Kidney (tissue), 13 donors: ENCODE measurements at regions not wholly inside any gene's neighbourhood (a gene's known extent, or its start where the extent isn't known, plus 50 kb on each side); places are given as distances from the start of the nearest gene placed in this dataset.

ENCODE experiments used
- DNase-seq, 5 donors: peaks; one replicate each; pipeline ENCODE4 v3.0.0-alpha.2; 2013 to 2020
- FAIRE-seq: peaks from 2 replicates; lab custom pipeline; 2012; peaks lifted over from hg19 to GRCh38; lab: Jason Lieb, UNC
- H3K27ac ChIP-seq, 2 donors: one replicate each; pipeline ENCODE4 v1.7.0; 2013; ENCODE audit warnings: low read depth in 2 of 2, low read length in 2 of 2, inconsistent platforms in 1 of 2
- H3K27me3 ChIP-seq: one replicate; pipeline ENCODE4 v1.7.1; 2013; ENCODE audit warnings: low read length, inconsistent platforms; ENCODE audit not compliant: control insufficient read depth, insufficient read depth
- H3K36me3 ChIP-seq, 3 donors: one replicate each; pipeline versions ENCODE4 v1.7.0 to v1.7.1; 2013; ENCODE audit warnings: low read length in 3 of 3, control low read depth in 1 of 3, inconsistent platforms in 1 of 3; ENCODE audit not compliant: insufficient read depth in 3 of 3, control insufficient read depth in 2 of 3
- H3K4me1 ChIP-seq, 3 donors: one replicate each; pipeline versions ENCODE4 v1.7.0 to v1.7.1; 2013; ENCODE audit warnings: low read length in 3 of 3, inconsistent platforms in 1 of 3, low read depth in 1 of 3; ENCODE audit not compliant: control insufficient read depth in 2 of 3, insufficient read depth in 2 of 3
- H3K4me3 ChIP-seq, 3 donors: one replicate each; pipeline versions ENCODE4 v1.7.0 to v1.8.1; 2013; ENCODE audit warnings: low read length in 3 of 3, control low read depth in 1 of 3, inconsistent platforms in 1 of 3
- H3K9ac ChIP-seq, 3 donors: one replicate each; pipeline versions ENCODE4 v1.7.0 to v1.7.1; 2013; ENCODE audit warnings: low read length in 3 of 3, control low read depth in 1 of 3, inconsistent platforms in 1 of 3
- H3K9me3 ChIP-seq, 3 donors: one replicate each; pipeline versions ENCODE4 v1.7.0 to v1.7.1; 2013; ENCODE audit warnings: low read length in 3 of 3, control low read depth in 1 of 3, inconsistent platforms in 1 of 3; ENCODE audit not compliant: control insufficient read depth in 2 of 3, insufficient read depth in 1 of 3
- CTCF ChIP-seq: IDR thresholded peaks from 3 replicates; pipeline ENCODE4 v1.5.1; 2012; ENCODE audit warnings: mild to moderate bottlenecking, moderate library complexity, borderline replicate concordance; ENCODE audit not compliant: insufficient read depth; ENCODE audit errors: extremely low read depth
- intact Hi-C: fragments of 100-400 bp; cut with DNase I; formaldehyde crosslinking; loops from one replicate; pipeline ENCODE4 v1.11.1; 2022
- donor health status: control.
- donor health status: control.
- donor health status: control.
- donor health status: control.
- donor health status: control.
- donor health status: DM: yes; HTN: yes; CAD: no.
- donor health status: Normal renal cell carcinoma (clear cell type).

- Histone ChIP-seq H3K4me3 (no peak overlapping the region), H3K4me1 (no peaks in the 10 kb centered on the region), H3K36me3 (no peaks in the 10 kb centered on the region), H3K27ac (no peak overlapping the region), H3K27me3 (no peaks in the 10 kb centered on the region), H3K9ac (no peak overlapping the region), H3K9me3 (no peaks in the 10 kb centered on the region)
- no peak for TF ChIP-seq CTCF
- FAIRE-seq (no peak), DNase-seq (no peak)
- intact Hi-C loops = no loop called here
Observed at GRCh38 chr21:27507695-27508094, 540.8 kb upstream of the ADAMTS5 start.

- intact Hi-C loops = no loop called here
- Histone ChIP-seq H3K27ac (no peak overlapping the region), H3K4me3 (no peak overlapping the region), H3K36me3 (no peaks in the 10 kb centered on the region), H3K9ac (no peak overlapping the region), H3K9me3 (no peaks in the 10 kb centered on the region), H3K4me1 (no peaks in the 10 kb centered on the region), H3K27me3 (no peaks in the 10 kb centered on the region)
- FAIRE-seq = no peak
- TF ChIP-seq CTCF = no peak
- peak in 1 of 5 donors; percentile 29 for DNase-seq
Observed at GRCh38 chr21:27505516-27505915, 538.6 kb upstream of the ADAMTS5 start.

GRCh38 chr21:27502801-27503200, 535.9 kb upstream of the ADAMTS5 start:
- no peak for TF ChIP-seq CTCF
- no peaks in the 10 kb centered on the region for H3K36me3 ChIP-seq
- no peak for FAIRE-seq
- no peak overlapping the region for H3K9ac ChIP-seq
- no peak overlapping the region for H3K4me3 ChIP-seq
- H3K9me3 ChIP-seq = no peaks in the 10 kb centered on the region
- H3K4me1 ChIP-seq = no peaks in the 10 kb centered on the region
- DNase-seq = no peak
- H3K27ac ChIP-seq = no peak overlapping the region
- no peaks in the 10 kb centered on the region for H3K27me3 ChIP-seq
- intact Hi-C loops = no loop called here

GRCh38 chr21:27498025-27498424, 531.1 kb upstream of the ADAMTS5 start:
- DNase-seq (no peak), FAIRE-seq (no peak)
- Histone ChIP-seq H3K9ac (no peak overlapping the region), H3K4me1 (no peaks in the 10 kb centered on the region), H3K36me3 (no peaks in the 10 kb centered on the region), H3K27me3 (no peaks in the 10 kb centered on the region), H3K27ac (no peak overlapping the region), H3K9me3 (no peaks in the 10 kb centered on the region), H3K4me3 (no peak overlapping the region)
- intact Hi-C loops = no loop called here
- no peak for TF ChIP-seq CTCF
